Testis (tissue), 2 donors: ENCODE measurements at regions not wholly inside any gene's neighbourhood (a gene's known extent, or its start where the extent isn't known, plus 50 kb on each side); places are given as distances from the start of the nearest gene placed in this dataset.

Experiments used
- POLR2A ChIP-seq: fragments of 450-650 bp; IDR thresholded peaks from one replicate; pipeline ENCODE4 v1.6.1; 2017; ENCODE audit warnings: antibody characterized with exemption, mild to moderate bottlenecking, moderate library complexity
- TF ChIP-seq, protein P1 (sequence below), 3 experiments: fragments of 450-650 bp in 2 of 3; fragments of 200-600 bp in 1 of 3; sonication (generic) in 1 of 3; IDR thresholded peaks; one replicate each; pipeline ENCODE4 v1.5.1; 2016 to 2019; ENCODE audit warnings: antibody characterized with exemption in 3 of 3, mild to moderate bottlenecking in 2 of 3, moderate library complexity in 1 of 3

DNA sequence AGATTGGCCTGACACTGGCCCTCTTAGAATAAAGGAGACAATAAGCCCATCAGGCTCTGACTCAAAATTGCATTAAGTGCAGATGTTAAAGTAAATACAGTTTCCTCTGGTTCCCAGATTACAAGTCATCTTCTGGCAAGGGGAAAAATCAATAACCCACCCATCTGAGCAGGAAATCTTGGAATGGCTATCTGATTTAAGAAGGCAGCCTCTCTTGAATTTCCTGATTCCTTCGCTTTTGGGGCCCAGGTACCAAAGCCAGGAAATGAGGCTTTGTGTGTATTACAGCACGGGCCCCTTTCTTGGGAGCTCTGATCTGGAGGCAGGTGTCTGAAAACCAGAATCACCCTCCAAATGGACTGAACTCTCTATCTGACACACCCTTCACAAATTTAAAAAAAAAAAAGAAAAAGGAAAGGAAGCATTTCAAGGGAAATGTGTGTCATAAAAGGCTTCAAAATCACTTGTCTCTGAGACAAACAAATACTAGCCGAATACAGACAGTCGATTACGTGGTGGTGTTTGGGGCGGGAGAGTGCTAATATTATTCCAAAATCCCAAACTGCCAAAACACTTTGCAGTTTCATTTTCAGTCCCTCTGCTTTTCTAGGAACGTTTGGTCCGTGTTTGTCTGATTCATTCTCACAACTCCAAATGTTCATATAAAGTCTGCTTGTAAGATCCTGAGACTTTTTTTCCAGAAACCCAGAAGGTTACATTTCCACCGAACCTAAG lies 240.9 kb upstream of the CAMK1G start:
- TF ChIP-seq, protein P1, sequence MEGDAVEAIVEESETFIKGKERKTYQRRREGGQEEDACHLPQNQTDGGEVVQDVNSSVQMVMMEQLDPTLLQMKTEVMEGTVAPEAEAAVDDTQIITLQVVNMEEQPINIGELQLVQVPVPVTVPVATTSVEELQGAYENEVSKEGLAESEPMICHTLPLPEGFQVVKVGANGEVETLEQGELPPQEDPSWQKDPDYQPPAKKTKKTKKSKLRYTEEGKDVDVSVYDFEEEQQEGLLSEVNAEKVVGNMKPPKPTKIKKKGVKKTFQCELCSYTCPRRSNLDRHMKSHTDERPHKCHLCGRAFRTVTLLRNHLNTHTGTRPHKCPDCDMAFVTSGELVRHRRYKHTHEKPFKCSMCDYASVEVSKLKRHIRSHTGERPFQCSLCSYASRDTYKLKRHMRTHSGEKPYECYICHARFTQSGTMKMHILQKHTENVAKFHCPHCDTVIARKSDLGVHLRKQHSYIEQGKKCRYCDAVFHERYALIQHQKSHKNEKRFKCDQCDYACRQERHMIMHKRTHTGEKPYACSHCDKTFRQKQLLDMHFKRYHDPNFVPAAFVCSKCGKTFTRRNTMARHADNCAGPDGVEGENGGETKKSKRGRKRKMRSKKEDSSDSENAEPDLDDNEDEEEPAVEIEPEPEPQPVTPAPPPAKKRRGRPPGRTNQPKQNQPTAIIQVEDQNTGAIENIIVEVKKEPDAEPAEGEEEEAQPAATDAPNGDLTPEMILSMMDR (IDR thresholded peaks at IDR 0.05), result no peak
- TF ChIP-seq POLR2A, result no peak
